Frontal cortex (tissue), 3 donors: ENCODE measurements at regions not wholly inside any gene's neighbourhood (a gene's known extent, or its start where the extent isn't known, plus 50 kb on each side); places are given as distances from the start of the nearest gene placed in this dataset.

Experiments used
- DNase-seq, 2 donors: peaks; one replicate each; pipeline ENCODE4 v3.0.0; 2012; ENCODE audit warnings: low spot score in 2 of 2
- FAIRE-seq: peaks from 2 replicates; lab custom pipeline; 2012; peaks lifted over from hg19 to GRCh38; lab: Jason Lieb, UNC
- donor health status: control.
- donor health status: control.
- donor health status: control.

DNA sequence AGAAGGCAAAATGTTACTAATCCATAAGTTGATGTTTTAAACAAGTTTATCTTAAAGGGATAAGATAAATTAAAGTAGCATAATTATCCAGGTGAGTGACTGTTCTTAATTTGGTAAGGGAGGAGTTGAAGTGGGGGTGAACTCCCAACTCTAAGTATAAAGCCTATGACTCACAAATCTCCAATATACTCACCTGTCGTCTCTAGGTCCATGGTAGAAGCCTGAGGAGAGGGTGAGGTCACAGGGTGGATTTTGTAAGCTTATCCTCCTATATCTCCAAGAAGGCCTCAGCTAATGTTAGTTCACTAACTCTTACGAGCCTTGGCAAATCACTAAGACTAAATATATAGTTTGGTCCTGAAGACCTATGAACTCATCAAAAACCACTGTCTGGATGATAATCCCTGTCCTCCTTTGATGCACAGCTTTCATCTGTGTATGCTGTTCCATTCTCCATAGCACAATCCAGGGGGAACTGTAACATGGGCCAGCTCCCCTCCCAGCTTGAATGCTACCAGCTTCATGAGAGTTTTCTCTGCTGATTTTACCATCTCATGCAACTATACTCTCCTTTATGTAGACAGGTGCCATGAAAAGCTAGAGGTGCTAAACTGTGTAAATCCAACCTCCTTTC is 158.7 kb downstream of the BTC start:
- no peak for FAIRE-seq
- no peak for DNase-seq

DNA sequence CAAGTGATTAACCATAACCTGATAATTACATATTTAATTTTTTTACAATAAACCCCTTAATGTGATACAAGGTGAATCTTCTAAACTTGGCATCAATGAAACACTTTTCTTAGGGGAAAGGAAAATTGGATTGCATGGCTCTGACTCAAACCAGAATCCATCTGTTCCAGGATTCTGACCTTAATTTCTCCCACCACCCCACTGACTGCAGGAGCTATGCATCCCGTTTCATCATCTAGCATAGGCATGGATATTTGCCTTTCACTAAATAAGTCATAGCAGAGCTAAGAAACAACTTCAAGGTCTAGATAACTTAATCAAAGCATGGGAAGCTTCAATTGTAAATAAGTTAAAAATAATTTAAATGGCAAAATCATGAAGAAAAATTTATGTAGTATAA is 156.3 kb downstream of the BTC start:
- no peak for DNase-seq
- FAIRE-seq = no peak

DNA sequence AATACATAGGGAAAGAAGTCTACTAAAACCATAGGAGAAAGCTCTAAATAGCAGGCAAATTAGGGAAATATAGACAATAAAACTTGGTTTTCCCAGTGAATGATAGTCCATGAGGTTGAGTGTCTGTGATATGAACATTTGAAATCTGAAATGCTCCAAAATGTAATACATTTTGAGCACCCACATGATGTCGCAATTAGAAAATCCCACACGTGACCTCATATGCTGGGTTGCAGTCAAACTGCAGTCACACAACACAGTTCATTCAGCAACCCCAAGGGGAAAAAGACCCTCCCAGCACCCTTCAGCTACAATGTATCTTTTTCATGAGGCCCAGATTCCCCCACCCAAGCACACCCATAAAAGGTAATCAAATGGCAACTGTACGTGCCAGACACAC is 155.6 kb downstream of the BTC start:
- FAIRE-seq (no peak), DNase-seq (no peak)

DNA sequence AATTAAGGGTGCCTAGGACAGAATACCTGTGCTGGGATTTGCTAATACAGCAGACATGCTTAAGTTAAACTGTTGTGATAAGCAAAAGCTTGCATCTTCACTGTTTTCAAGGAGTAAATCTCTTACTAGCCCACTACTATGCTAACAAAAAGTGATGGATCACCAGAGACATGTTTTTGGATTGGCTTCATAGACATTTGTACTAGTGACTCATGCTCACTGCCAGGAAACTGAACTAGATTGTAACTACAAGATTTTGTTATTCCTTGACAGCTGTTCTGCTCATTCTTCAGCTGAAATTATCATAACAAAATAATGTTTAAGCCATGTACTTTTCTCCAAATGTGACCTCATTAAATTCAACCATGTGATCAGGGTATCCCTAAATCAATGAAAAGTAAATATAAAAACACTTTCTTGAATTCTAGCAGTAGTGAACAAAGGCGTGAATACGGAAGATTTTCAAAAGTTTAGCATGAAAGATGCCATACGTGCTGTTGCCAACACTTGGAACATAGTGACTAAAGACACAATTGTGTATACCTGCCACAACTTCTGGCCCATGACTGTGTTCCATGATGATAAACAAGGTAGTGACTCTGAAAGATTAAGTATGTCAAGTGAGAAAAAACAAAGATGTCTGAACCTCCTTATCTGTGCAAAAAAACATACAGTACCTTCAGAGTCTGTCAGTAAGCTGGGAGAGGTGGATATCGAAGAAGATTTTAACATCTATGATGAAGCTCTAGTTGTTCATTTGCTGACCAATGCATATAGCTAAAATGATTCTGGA is 154.0 kb downstream of the BTC start:
- DNase-seq (no peak), FAIRE-seq (no peak)

- DNase-seq (no peak), FAIRE-seq (no peak)
These were observed 152.3 kb downstream of the BTC start for GRCh38 chr4:74642006-74642405.

GRCh38 chr4:74649193-74649592 is 145.1 kb downstream of the BTC start:
- FAIRE-seq (no peak), DNase-seq (no peak)

- no peak for FAIRE-seq
These were observed 143.1 kb downstream of the BTC start for GRCh38 chr4:74651198-74651597.

DNA sequence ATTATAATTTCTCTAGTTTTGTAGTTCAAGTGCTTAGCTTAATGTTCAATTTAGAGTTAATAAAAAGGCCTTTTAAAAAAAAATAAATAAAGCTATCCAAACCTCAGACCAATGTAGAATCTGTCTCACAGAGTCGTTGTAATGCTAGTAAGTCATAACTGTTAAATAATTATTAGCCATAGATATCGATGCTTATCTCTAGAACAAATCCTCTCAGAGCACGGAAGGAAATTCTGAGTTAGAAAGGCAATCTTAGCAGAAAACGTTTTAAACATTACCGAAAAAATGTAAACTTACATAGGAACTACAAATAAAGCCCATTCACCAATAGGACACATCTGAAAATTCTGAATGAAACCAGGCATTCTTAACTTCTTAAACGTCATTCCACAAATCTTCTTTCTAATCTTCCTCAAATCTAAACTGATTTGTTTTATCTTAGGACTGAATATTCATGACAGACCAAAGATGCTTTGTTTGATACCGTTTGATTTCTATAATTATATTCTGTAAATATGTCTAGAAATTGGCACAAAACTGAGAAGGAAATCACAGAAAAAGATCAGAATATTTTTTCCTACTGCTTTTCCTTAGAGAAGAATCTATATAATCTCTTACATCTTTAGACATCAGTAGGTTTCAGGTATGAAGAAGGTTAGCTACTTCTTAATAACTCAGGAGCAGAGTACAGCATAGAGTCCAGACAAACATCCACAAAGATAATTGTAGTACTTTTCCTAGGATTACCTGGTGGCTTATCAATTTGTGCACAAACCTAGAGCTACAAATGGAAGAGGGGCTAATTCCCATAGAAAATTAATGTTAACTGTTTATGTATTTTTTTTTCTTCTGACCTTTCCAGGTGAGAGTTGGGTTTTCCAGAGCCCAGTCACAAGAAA is 140.7 kb downstream of the BTC start:
- FAIRE-seq = no peak

More at GRCh38 chr4:74651198-74651597, 143.1 kb downstream of the BTC start:
- DNase-seq = no peak

DNA sequence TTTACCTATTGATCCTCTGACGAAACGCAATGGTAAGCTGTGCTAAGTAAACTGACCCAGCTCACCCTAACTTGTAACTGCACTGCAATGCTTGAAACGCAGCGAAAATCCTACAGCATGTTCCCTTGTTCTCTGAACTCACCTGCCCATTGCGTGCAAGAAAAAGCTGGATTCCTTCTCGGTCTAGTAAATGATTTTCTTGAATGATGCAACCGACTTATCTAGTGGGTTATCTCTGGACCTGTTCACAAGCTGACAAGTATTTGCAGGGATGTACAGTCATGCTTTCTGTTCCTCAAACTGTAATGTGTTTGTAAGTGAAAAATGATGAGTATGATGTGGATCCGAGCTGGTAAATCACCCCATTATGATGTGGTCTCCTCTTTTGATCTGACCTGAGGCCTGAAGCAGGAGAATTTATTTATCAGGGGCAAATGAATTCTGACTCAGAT is 140.1 kb downstream of the BTC start:
- FAIRE-seq (no peak), DNase-seq (no peak)

More for the DNA sequence above, 140.7 kb downstream of the BTC start:
- no peak for DNase-seq

DNA sequence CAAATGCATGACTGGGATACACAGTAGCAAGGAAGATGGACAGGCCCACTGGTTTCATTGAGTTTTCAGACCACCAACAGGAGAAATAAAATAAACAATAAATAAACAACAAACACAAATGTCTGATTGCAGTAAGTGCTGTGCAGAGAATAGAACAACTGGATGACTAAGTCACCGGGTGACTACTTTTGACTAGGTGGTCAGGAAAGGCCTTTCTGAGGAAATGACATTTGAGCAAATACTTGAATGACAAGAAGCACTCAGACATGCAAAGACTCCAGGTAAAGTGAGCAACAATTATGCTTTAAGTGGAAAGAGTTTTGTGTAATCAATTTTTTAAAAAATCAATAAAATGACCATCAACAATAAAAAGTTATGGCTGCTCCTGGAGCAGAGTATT is 137.7 kb downstream of the BTC start:
- no peak for DNase-seq
- FAIRE-seq = no peak

- DNase-seq = no peak
- FAIRE-seq = no peak
These were observed 136.2 kb downstream of the BTC start for GRCh38 chr4:74658116-74658515.

DNA sequence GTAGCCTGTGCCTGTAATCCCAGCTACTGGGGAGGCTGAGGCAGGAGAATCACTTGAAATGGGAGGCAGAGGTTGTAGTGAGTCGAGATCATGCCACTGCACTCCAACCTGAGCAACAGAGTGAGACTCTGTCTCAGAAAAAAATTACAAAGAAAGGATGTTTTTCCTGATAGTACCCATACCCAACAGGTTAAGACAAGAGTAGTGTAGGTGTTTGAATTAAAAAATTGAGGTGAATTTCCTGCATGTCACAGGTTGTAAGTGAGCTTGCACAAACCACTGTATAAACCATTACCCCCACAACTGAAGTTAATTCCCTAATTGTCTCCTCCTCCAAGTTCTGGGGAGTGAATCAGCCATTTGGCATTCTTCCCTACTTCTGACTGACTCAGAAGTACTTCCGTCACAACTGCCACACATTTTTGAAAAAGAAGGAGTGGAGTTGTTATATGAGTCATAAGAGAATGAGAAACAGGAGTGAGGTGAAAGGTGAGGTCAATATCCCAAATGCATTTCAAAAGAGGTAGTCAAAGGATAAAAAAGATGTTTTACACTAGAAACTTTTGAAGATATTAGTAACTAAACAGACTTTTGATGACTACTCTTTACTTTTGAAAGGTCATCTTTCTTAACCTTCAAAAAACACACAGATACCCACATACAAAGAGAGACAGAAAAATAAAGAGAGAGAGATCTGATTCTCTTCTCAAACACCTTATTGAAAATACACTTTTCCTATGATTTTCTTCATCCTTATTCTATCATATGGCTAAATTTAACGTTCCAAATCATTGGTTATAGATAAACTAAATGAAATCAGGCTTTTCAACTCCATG is 134.5 kb downstream of the BTC start:
- no peak for FAIRE-seq
- no peak for DNase-seq

DNA sequence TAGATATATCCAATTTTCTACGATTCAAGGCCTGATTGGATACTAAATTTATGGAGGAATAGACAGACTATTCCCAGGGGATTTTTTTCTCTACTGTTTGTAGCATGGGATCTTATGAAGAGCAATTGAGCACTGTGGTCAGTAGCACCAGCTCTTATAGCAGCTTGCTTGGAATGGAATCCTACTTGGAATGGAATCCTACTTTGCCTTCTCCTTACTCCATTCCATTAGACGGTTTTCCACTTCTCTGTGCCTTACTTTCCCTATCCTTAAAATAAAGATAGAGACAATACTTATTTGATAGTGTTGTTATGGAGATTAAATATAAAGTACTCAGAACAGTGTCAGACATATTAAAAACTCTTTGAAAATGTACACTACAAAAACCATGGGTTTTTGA is 133.5 kb downstream of the BTC start:
- FAIRE-seq (no peak), DNase-seq (no peak)

DNA sequence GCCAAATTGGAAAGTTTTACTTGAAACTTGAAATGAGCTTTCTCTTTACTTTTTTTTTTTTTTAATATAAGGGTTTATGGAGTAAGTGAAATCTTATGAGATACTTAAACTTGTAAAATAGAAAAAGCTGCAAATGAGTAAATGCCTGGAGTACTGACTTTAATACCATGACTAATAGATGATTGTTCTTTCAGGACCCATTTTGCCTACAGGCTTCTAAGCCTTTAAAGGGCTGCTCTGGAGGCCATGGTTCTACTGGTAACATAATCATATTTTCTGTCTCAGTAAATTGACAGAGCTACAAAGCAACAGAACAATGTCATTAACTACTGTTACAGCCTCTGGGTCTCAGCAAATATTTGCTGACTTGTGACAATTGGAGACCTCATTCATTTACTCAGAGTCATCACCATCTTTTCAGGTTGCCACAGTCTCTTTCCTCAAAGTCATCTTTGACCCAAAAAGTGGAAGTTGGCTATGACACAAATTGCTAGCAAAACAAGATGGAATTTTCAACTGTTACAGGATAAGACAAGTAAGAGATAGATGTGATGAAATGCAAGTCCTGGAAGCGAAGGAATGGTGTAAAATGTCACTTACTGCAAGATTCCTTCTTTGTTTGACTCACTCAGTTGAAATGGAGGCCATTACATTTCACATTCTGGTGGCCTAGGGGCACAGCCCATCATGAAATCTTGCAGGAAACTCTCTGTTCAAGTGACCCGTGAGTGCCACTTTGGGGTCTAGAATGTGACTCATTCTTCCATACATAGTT is 132.7 kb downstream of the BTC start:
- FAIRE-seq (no peak), DNase-seq (no peak)

DNA sequence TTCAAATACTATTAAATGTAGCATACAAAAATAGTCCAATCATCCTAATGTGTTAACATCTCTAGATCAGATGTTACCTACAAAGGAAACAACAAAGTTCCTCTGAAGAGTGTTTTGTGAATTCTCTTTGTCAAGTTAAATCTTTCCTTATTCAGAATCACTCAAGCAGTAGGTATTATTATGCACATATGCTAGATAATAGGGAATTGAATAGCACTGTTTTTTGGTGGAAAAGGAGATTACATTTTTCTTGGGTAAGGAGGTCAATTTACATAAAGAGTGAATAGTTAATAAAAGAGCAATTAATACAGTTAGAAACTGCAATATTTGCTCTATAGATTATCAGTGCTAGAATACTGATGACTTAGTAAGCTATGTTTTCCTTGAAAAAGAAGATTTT is 130.7 kb downstream of the BTC start:
- DNase-seq (no peak), FAIRE-seq (no peak)

DNA sequence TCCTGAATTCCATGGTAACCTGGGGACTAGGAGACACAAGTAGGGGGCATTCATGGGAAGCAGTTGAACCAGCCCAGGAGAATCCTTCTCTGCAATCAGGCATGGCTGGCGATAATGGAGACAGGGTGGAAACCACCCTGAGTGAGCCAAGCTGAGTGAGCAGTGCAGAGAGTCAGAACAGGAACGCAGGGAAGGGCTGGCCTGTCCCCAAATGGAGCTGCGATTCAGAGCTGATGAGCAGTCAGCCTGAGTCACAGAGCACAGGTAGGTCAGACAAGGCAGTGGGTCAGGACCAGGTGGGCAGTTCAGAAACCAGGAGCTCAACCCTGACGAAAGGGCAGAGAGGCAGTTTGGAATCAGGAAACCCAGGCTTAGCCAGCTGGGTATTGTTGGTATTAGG is 129.0 kb downstream of the BTC start:
- DNase-seq (no peak), FAIRE-seq (no peak)

GRCh38 chr4:74665876-74666275 is 128.4 kb downstream of the BTC start:
- DNase-seq (no peak), FAIRE-seq (no peak)

DNA sequence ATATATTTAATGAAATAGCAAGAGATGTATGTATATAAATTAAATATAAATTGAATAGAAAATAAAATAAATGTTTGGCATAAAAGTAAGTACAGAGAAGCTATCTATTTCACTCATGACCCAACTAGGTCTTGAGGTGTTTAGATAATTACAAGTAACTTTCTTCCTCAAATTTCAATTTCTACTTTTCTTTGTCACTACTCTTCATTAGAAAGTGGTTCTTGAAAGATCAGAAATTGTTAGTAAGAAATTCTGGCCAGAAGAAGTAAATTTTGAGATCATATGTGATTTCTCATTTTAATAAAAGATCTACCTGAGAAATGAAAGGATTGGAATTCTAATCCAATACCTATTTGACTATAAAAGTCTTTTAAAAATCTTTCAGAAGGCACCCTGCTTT is 126.9 kb downstream of the BTC start:
- FAIRE-seq (no peak), DNase-seq (no peak)

DNA sequence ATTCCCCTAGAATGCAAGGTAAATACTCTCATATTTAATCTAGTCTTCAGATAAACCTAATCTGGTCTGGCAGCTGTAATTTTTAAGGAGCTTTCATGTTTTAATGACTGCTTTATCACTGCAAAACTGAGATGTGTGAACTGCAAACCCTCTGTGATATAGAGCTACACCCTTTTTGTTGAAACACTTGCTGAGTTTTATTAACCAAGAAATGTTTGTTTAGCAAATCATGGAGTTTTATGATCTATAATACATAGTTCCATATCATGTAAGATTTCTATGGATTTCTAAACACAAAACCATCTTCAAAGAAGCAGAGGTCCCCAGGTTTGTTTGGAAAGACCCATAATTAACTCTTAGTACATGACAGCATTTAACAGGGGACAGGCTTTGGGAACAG is 126.4 kb downstream of the BTC start:
- no peak for FAIRE-seq
- no peak for DNase-seq
